Calu3 (cell line): ENCODE measurements at regions not wholly inside any gene's neighbourhood (a gene's known extent, or its start where the extent isn't known, plus 50 kb on each side); places are given as distances from the start of the nearest gene placed in this dataset.

Experiments used
- BruUV-seq: library from RNA; stranded (reverse); fragments of 400-500 nt; replicated peaks from 2 replicates; lab custom pipeline; 2021; lab: Mats Ljungman, UMichigan
- CTCF ChIA-PET: fragments of 300-600 bp; sonication (Branson Sonifier 250); formaldehyde crosslinking; loops from one replicate; lab custom pipeline; 2022; ENCODE audit warnings: antibody characterized with exemption; lab: Charles Lee
- DNase-seq: peaks from one replicate; pipeline ENCODE4 v3.0.0; 2022
- H3K27ac Mint-ChIP-seq: one replicate; pipeline ENCODE4 v1.8.0; 2022; ENCODE audit warnings: mixed read lengths; ENCODE audit not compliant: unreplicated experiment
- H3K27me3 Mint-ChIP-seq: one replicate; pipeline ENCODE4 v1.8.0; 2022; ENCODE audit warnings: mixed read lengths; ENCODE audit not compliant: unreplicated experiment
- H3K36me3 Mint-ChIP-seq: one replicate; pipeline ENCODE4 v1.8.0; 2022; ENCODE audit warnings: mild to moderate bottlenecking, moderate library complexity, mixed read lengths; ENCODE audit not compliant: insufficient read depth, unreplicated experiment
- H3K4me1 Mint-ChIP-seq: one replicate; pipeline ENCODE4 v1.8.0; 2022; ENCODE audit warnings: mild to moderate bottlenecking, low read depth, mixed read lengths; ENCODE audit not compliant: unreplicated experiment
- H3K4me3 Mint-ChIP-seq: one replicate; pipeline ENCODE4 v1.8.0; 2022; ENCODE audit warnings: mild to moderate bottlenecking, low read depth, moderate library complexity, mixed read lengths; ENCODE audit not compliant: unreplicated experiment
- H3K9me3 Mint-ChIP-seq: one replicate; pipeline ENCODE4 v1.8.0; 2022; ENCODE audit warnings: low read depth, mixed read lengths; ENCODE audit not compliant: unreplicated experiment
- CTCF ChIP-seq: fragments of 200-600 bp; IDR thresholded peaks from one replicate; pipeline ENCODE4 v1.8.0; 2022; ENCODE audit warnings: antibody characterized with exemption; ENCODE audit not compliant: unreplicated experiment
- intact Hi-C: fragments of 100-400 bp; cut with micrococcal nuclease; formaldehyde crosslinking; loops from one replicate; pipeline ENCODE4 v1.10.0; 2022; ENCODE audit not compliant: unreplicated experiment

- Mint-ChIP-seq H3K9me3 (no peaks in the 10 kb centered on the region), H3K4me3 (no peak overlapping the region), H3K27ac (no peak overlapping the region), H3K4me1 (no peaks in the 10 kb centered on the region), H3K27me3 (no peaks in the 10 kb centered on the region), H3K36me3 (no peaks in the 10 kb centered on the region)
- no TSS peak for BruUV-seq
- CTCF ChIA-PET: no interaction called here
- intact Hi-C loops: no loop called here
- TF ChIP-seq CTCF: no peak
- DNase-seq: no peak
Observed at GRCh38 chr9:14488421-14489190, 174.7 kb upstream of the NFIB start.

- intact Hi-C loops: no loop called here
- DNase-seq: no peak
- CTCF ChIA-PET: interaction anchor here (0.5 kb wide), 1 partner anchor 1605 kb away, joined by 3 read pairs; no protein-coding TSS in a partner anchor
- TF ChIP-seq CTCF: no peak
- H3K4me3 Mint-ChIP-seq: no peak overlapping the region
- H3K9me3 Mint-ChIP-seq: no peaks in the 10 kb centered on the region
- H3K27me3 Mint-ChIP-seq: no peaks in the 10 kb centered on the region
- no peaks in the 10 kb centered on the region for H3K36me3 Mint-ChIP-seq
- H3K27ac Mint-ChIP-seq: no peak overlapping the region
- no peaks in the 10 kb centered on the region for H3K4me1 Mint-ChIP-seq
- BruUV-seq: no TSS peak
Observed at GRCh38 chr9:14487547-14488185, 173.7 kb upstream of the NFIB start.

- CTCF ChIA-PET: no interaction called here
- Mint-ChIP-seq H3K4me1 (no peaks in the 10 kb centered on the region), H3K9me3 (no peaks in the 10 kb centered on the region), H3K27ac (no peak overlapping the region), H3K27me3 (no peaks in the 10 kb centered on the region), H3K36me3 (no peaks in the 10 kb centered on the region), H3K4me3 (no peak overlapping the region)
- intact Hi-C loops: no loop called here
- DNase-seq: no peak
- no TSS peak for BruUV-seq
- TF ChIP-seq CTCF: no peak
Observed at GRCh38 chr9:14485366-14485765, 171.4 kb upstream of the NFIB start.

- no peaks in the 10 kb centered on the region for H3K36me3 Mint-ChIP-seq
- intact Hi-C loops: no loop called here
Observed at GRCh38 chr9:14482856-14483255, 168.9 kb upstream of the NFIB start.

More at GRCh38 chr9:14482856-14483255, 168.9 kb upstream of the NFIB start:
- Mint-ChIP-seq H3K9me3 (no peaks in the 10 kb centered on the region), H3K4me1 (peaks cover 8% of the 10 kb centered on the region), H3K27ac (no peak overlapping the region), H3K4me3 (no peak overlapping the region), H3K27me3 (no peaks in the 10 kb centered on the region)
- CTCF ChIA-PET: no interaction called here
- BruUV-seq: no TSS peak
- no peak for DNase-seq
- no peak for TF ChIP-seq CTCF
